ENCODE measurements at regions not wholly inside any gene's neighbourhood (a gene's known extent, or its start where the extent isn't known, plus 50 kb on each side); places are given as distances from the start of the nearest gene placed in this dataset.

DNA sequence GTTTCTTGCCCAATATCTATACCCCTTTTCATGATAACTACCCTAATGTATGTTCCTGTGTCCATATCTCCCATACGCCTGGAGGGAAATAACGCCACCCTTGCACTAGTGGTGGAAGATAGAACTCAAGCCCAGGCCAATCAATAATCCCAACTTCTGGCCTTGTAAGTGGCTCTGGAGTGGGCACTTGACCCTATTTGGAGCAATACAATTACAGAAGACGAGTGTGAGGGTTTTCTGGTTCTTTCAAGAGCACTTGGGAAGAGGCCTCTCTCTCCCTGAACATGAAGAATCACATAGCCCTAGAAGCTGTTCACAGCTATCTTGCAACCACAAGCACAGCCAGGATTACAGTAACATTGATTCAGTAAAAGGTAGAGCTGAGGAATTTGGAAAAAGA, 217.9 kb downstream of the RAB11FIP4 start:
- Histone ChIP-seq H3K79me2 (ENCODE audit: control insufficient read depth in 1 of 2, insufficient read depth in 2 of 2, low read length in 2 of 2) (no peaks in the 10 kb centered on the region), H3K27me3 (replicated peaks in 1 of 4; ENCODE audit: control insufficient read depth in 3 of 4, extremely low read depth in 1 of 4, insufficient read depth in 3 of 4, low read length in 3 of 4) (no peaks in the 10 kb centered on the region), H3K9ac (replicated peaks in 1 of 4; ENCODE audit: extremely low read depth in 1 of 4, low read depth in 3 of 4, low read length in 3 of 4) (no peak overlapping the region), H2BK5ac (ENCODE audit: low read depth, low read length) (no peak overlapping the region), H3K18ac (ENCODE audit: extremely low read depth, low read length) (no peak overlapping the region), H3K4me1 (replicated peaks in 1 of 4; ENCODE audit: control insufficient read depth in 3 of 4, insufficient read depth in 4 of 4, low read length in 3 of 4) (peaks cover 3 to 14% (median 8%) of the 10 kb centered on the region in 4 experiments; a peak in 6 of 7 replicates), H4K91ac (replicated peaks; ENCODE audit: insufficient read length, low read length) (no peak overlapping the region), H3K23ac (ENCODE audit: insufficient read length) (no peak overlapping the region), H2BK12ac (ENCODE audit: low read depth, low read length) (no peak overlapping the region), H3K27ac (ENCODE audit: low read depth, low read length) (no peak overlapping the region), H2BK15ac (ENCODE audit: low read length) (no peak overlapping the region), H2AFZ (ENCODE audit: low read length) (no peak overlapping the region), H3K4ac (replicated peaks; ENCODE audit: insufficient read length, low read depth, low read length) (no peak overlapping the region), H3K4me2 (ENCODE audit: insufficient read depth in 1 of 2, low read depth in 2 of 2, low read length in 2 of 2) (no peak overlapping the region; a peak in 1 of 4 replicates), H4K5ac (ENCODE audit: insufficient read length, low read depth, low read length) (no peak overlapping the region), H3K14ac (ENCODE audit: insufficient read length) (no peak overlapping the region), H3K36me3 (ENCODE audit: control insufficient read depth in 2 of 4, insufficient read depth in 4 of 4, low read length in 3 of 4) (no peaks in the 10 kb centered on the region), H3K56ac (replicated peaks; ENCODE audit: insufficient read length, low read depth, low read length) (no peak overlapping the region), H2BK20ac (ENCODE audit: low read length) (0 out of 2 replicates have a peak overlapping the region, but pooled peaks have one; percentile 6), H4K8ac (ENCODE audit: extremely low read depth, insufficient read depth, low read length) (no peak overlapping the region), H4K20me1 (replicated peaks in 1 of 2; ENCODE audit: control insufficient read depth in 1 of 2, insufficient read depth in 2 of 2, low read length in 2 of 2) (no peaks in the 10 kb centered on the region), H3K79me1 (ENCODE audit: low read depth, low read length) (no peaks in the 10 kb centered on the region), H3K4me3 (ENCODE audit: extremely low read depth in 1 of 4, insufficient read depth in 2 of 4, low read depth in 3 of 4, low read length in 4 of 4) (no peak overlapping the region), H3K23me2 (ENCODE audit: low read depth, low read length) (no peaks in the 10 kb centered on the region; the same call in 1 of the 2 replicates), H3K9me3 (ENCODE audit: insufficient read depth in 2 of 2, low read depth in 1 of 2, low read length in 1 of 2) (no peaks in the 10 kb centered on the region), H2BK120ac (replicated peaks; ENCODE audit: low read depth, low read length) (no peak overlapping the region), H2AK5ac (ENCODE audit: low read depth, low read length) (no peak overlapping the region)
- DNase-seq (ENCODE audit: low read depth in 1 of 2, low spot score in 2 of 2) (no peak), FAIRE-seq (no peak)
- ChIA-PET CTCF (ENCODE audit: partially characterized antibody) (no interaction called here), POLR2A (ENCODE audit: partially characterized antibody) (no interaction called here)
- no peak for TF ChIP-seq SP4 (IDR thresholded peaks at IDR 0.05; ENCODE audit: low read length)
- TF ChIP-seq POLR2AphosphoS5 (IDR thresholded peaks at IDR 0.05; ENCODE audit: low read depth, low read length) = no peak
- TF ChIP-seq TEAD4 (IDR thresholded peaks at IDR 0.05; ENCODE audit: low read depth, low read length) = no peak
- no peak for TF ChIP-seq CHD2 (IDR thresholded peaks at IDR 0.05; ENCODE audit: low read length)
- WGBS, 2 experiments (ENCODE audit: extremely low coverage in 1 of 2, insufficient coverage in 1 of 2, insufficient read length in 1 of 2, insufficient replicate concordance in 2 of 2, low coverage in 1 of 2, low lambda C conversion rate in 2 of 2, missing lambda C conversion rate in 1 of 2) = 83% methylated on average over 3 of the region's 3 CpGs; no CpG with 5 or more reads in 1 of the 2 experiments

Measured in H1 (cell line).